ENCODE measurements at regions not wholly inside any gene's neighbourhood (a gene's known extent, or its start where the extent isn't known, plus 50 kb on each side); places are given as distances from the start of the nearest gene placed in this dataset.
A peak's percentile ranks its signal among the peaks of the same experiment; 100 is the strongest.

GRCh38 chr13:108155185-108156106, 59.9 kb downstream of the LIG4 start:
- TF ChIP-seq MAX (IDR thresholded peaks at IDR 0.05; ENCODE audit: insufficient read depth, insufficient read length), result no peak
- TF ChIP-seq POLR2A (IDR thresholded peaks at IDR 0.05; ENCODE audit: low read depth, low read length), result no peak
- TF ChIP-seq, protein P1, sequence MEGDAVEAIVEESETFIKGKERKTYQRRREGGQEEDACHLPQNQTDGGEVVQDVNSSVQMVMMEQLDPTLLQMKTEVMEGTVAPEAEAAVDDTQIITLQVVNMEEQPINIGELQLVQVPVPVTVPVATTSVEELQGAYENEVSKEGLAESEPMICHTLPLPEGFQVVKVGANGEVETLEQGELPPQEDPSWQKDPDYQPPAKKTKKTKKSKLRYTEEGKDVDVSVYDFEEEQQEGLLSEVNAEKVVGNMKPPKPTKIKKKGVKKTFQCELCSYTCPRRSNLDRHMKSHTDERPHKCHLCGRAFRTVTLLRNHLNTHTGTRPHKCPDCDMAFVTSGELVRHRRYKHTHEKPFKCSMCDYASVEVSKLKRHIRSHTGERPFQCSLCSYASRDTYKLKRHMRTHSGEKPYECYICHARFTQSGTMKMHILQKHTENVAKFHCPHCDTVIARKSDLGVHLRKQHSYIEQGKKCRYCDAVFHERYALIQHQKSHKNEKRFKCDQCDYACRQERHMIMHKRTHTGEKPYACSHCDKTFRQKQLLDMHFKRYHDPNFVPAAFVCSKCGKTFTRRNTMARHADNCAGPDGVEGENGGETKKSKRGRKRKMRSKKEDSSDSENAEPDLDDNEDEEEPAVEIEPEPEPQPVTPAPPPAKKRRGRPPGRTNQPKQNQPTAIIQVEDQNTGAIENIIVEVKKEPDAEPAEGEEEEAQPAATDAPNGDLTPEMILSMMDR (IDR thresholded peaks at IDR 0.05; ENCODE audit: extremely low read depth in 1 of 2, insufficient read depth in 1 of 2, low read depth in 1 of 2, low read length in 2 of 2), result peak; percentile 72 to 79
- no peak for TF ChIP-seq EZH2 (IDR thresholded peaks at IDR 0.05; ENCODE audit: borderline replicate concordance, low read depth, low read length, severe bottlenecking)
